ENCODE measurements at regions not wholly inside any gene's neighbourhood (a gene's known extent, or its start where the extent isn't known, plus 50 kb on each side); places are given as distances from the start of the nearest gene placed in this dataset.

- Histone ChIP-seq H3K4me2 (no peak overlapping the region), H3K9me2 (replicated peaks; ENCODE audit: insufficient read depth) (no peaks in the 10 kb centered on the region), H3K27ac (no peak overlapping the region), H3K4me3 (no peak overlapping the region), H4K20me1 (ENCODE audit: insufficient read depth, poor library complexity, severe bottlenecking) (no peaks in the 10 kb centered on the region), H3K9me3 (ENCODE audit: low read depth) (no peaks in the 10 kb centered on the region), H2AFZ (no peak overlapping the region), H3K79me2 (no peaks in the 10 kb centered on the region), H3K4me1 (ENCODE audit: insufficient read depth) (no peaks in the 10 kb centered on the region), H3K27me3 (no peaks in the 10 kb centered on the region), H3K36me3 (replicated peaks; ENCODE audit: insufficient read depth, low read depth) (no peaks in the 10 kb centered on the region)
- DNase-seq (ENCODE audit: low spot score) = no peak
- TF ChIP-seq EZH2 (IDR thresholded peaks at IDR 0.05; ENCODE audit: borderline replicate concordance) (no peak), CTCF (IDR thresholded peaks at IDR 0.05; ENCODE audit: poor library complexity) (no peak), EZH2phosphoT487 (IDR thresholded peaks at IDR 0.05; ENCODE audit: low read depth, severe bottlenecking, unreplicated experiment) (no peak)
- WGBS (ENCODE audit: low lambda C conversion rate, missing lambda C conversion rate) = 68% methylated on average over 1 of the region's 1 CpG
These were observed 528.6 kb upstream of the CDH2 start for GRCh38 chr18:28705482-28705881.

- Histone ChIP-seq H3K9me3 (ENCODE audit: low read depth) (no peaks in the 10 kb centered on the region), H2AFZ (no peak overlapping the region), H3K79me2 (no peaks in the 10 kb centered on the region), H3K9me2 (replicated peaks; ENCODE audit: insufficient read depth) (no peaks in the 10 kb centered on the region), H4K20me1 (ENCODE audit: insufficient read depth, poor library complexity, severe bottlenecking) (no peaks in the 10 kb centered on the region), H3K27ac (no peak overlapping the region), H3K36me3 (replicated peaks; ENCODE audit: insufficient read depth, low read depth) (no peaks in the 10 kb centered on the region), H3K27me3 (no peaks in the 10 kb centered on the region), H3K4me1 (ENCODE audit: insufficient read depth) (no peaks in the 10 kb centered on the region), H3K4me2 (no peak overlapping the region), H3K4me3 (no peak overlapping the region)
- 96% methylated on average over 1 of the region's 1 CpG for WGBS (ENCODE audit: low lambda C conversion rate, missing lambda C conversion rate)
- TF ChIP-seq EZH2 (IDR thresholded peaks at IDR 0.05; ENCODE audit: borderline replicate concordance) (no peak), EZH2phosphoT487 (IDR thresholded peaks at IDR 0.05; ENCODE audit: low read depth, severe bottlenecking, unreplicated experiment) (no peak), CTCF (IDR thresholded peaks at IDR 0.05; ENCODE audit: poor library complexity) (no peak)
- no peak for DNase-seq (ENCODE audit: low spot score)
These were observed 515.4 kb upstream of the CDH2 start for GRCh38 chr18:28692337-28692736.

GRCh38 chr18:28691496-28691840, 514.5 kb upstream of the CDH2 start:
- Histone ChIP-seq H3K4me3 (no peak overlapping the region), H3K27ac (no peak overlapping the region), H3K9me2 (replicated peaks; ENCODE audit: insufficient read depth) (no peaks in the 10 kb centered on the region), H3K27me3 (no peaks in the 10 kb centered on the region), H2AFZ (no peak overlapping the region), H3K9me3 (ENCODE audit: low read depth) (no peaks in the 10 kb centered on the region), H4K20me1 (ENCODE audit: insufficient read depth, poor library complexity, severe bottlenecking) (no peaks in the 10 kb centered on the region), H3K79me2 (no peaks in the 10 kb centered on the region), H3K4me1 (ENCODE audit: insufficient read depth) (no peaks in the 10 kb centered on the region), H3K4me2 (no peak overlapping the region), H3K36me3 (replicated peaks; ENCODE audit: insufficient read depth, low read depth) (no peaks in the 10 kb centered on the region)
- TF ChIP-seq CTCF (IDR thresholded peaks at IDR 0.05; ENCODE audit: poor library complexity) (no peak), EZH2phosphoT487 (IDR thresholded peaks at IDR 0.05; ENCODE audit: low read depth, severe bottlenecking, unreplicated experiment) (no peak), EZH2 (IDR thresholded peaks at IDR 0.05; ENCODE audit: borderline replicate concordance) (no peak)
- no peak for DNase-seq (ENCODE audit: low spot score)
- WGBS (ENCODE audit: low lambda C conversion rate, missing lambda C conversion rate) = 74% methylated on average over 1 of the region's 1 CpG

All from hepatocyte (in vitro differentiated cells).